Embryonic facial prominence (tissue), 1 donor: ENCODE measurements at regions not wholly inside any gene's neighbourhood (a gene's known extent, or its start where the extent isn't known, plus 50 kb on each side); places are given as distances from the start of the nearest gene placed in this dataset.

Experiments
- DNase-seq: peaks from one replicate; pipeline ENCODE4 v3.0.0-alpha.2; 2016; ENCODE audit errors: extremely low spot score

- no peak for DNase-seq
These were observed 138.6 kb downstream of the C5orf15 start for GRCh38 chr5:133829786-133830185.

DNA sequence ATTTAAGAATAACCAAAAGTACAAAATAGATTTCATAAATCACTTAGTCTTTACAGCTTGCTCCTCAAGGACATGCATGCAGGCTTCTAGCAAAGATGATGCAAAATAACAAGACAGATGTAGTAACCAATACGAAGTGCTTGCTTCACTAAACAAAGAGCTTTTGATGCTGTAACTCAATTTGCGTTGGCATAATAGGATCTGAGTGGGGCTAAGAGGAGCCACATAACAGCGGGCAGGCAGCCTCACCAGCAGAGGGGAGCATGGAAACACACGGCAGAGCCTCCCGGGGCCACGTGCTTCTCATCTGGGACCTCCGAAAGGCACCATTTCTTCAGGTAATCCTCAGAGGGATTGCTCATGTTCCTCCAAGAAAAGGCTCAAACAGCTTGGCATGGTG lies 139.7 kb downstream of the C5orf15 start:
- no peak for DNase-seq

GRCh38 chr5:133827830-133828229 lies 140.6 kb downstream of the C5orf15 start:
- DNase-seq: no peak

DNA sequence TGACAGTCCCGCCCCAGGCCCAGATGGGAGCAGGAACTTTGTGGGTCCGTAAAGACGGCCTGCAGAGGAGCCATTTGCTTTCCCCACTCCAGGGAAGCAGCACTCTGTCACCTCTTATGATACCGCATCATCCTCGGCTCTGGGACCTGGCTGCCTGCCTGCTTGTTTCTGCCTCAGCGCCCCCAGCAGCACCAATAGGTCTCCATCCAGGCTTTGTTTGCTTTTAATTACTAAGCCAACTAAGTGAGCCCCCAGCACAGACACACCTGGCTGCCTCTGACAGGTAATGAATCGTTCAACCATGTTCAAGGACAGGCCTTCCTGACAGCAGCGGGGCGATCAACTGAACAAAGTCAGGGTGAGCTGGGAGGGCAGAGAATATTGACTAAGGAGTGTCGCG lies 141.4 kb downstream of the C5orf15 start:
- DNase-seq: no peak

- no peak for DNase-seq
These were observed 142.7 kb downstream of the C5orf15 start for GRCh38 chr5:133825631-133826289.

DNA sequence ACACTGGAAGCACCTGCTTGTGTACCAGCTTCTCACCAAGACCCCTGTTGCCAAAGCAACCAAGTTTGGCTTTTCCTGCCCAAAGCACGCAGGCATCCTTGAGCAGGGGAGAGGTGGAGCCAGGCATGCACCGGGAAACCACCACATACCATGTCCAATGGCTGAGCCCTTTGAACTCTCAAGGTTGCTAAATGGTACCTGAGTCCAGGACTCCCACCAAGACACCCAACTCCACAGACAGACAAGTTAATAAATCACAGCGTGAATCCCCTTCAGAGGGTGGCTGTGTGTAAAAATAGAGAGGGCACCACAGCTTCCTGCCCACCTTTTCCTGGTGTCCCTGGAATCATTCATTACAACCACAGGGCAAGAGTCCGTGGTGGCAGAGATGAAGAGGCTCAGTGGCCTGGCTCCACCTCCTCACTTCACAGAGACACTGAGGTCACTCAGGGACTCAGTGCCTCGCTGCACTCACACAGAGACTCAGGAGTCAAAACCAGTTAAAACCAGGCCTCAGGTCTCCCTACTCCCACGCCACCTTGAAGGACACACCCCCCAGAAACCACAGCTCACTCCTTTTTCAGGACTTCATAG lies 143.7 kb downstream of the C5orf15 start:
- DNase-seq: no peak

DNA sequence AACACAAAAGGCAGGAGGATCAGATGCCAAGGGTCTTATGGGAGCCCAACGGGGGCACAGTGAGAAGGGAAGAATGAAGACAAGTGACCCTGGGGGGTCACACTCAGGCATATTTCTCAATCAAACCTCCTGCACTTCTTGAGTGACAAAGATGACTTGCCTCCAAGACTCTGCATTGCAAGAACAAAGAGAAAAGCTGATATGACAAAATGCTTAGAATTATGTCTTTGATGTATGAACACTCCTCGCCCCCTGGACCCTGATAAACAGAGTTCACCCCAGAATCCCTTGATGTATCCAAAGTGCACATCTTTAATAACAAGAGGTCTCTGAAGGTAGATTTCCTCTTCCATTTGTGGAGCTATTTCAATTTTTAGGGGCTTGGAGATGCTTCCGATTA lies 146.5 kb downstream of the C5orf15 start:
- no peak for DNase-seq

- no peak for DNase-seq
These were observed 147.1 kb downstream of the C5orf15 start for GRCh38 chr5:133821311-133821741.

- no peak for DNase-seq
These were observed 147.9 kb downstream of the C5orf15 start for GRCh38 chr5:133820507-133820906.

DNA sequence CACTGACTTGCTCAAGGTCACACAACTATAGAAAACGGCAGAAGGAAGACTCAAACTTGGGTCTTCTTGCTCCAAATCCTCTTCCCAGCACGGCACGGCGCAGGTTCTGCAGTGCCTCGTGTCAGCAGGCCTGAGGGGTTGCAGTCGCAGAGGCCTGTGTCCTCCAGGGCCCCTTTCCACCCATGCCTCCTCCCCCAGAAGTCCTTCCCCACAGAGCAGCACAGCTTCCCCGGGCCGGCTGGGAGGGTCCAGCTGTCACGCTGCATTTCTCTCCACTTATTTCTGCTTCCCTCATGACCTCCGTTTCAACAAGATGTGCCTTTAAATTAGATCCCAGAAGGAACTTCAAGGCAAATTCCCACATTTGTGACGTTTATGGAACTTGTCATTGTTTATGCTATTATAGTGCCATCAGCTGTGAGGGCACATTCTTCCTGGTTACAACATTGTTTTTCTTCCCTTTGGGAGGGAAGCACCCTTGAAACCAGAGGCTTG lies 148.4 kb downstream of the C5orf15 start:
- DNase-seq: no peak

- DNase-seq: no peak
These were observed 149.4 kb downstream of the C5orf15 start for GRCh38 chr5:133818869-133819600.

DNA sequence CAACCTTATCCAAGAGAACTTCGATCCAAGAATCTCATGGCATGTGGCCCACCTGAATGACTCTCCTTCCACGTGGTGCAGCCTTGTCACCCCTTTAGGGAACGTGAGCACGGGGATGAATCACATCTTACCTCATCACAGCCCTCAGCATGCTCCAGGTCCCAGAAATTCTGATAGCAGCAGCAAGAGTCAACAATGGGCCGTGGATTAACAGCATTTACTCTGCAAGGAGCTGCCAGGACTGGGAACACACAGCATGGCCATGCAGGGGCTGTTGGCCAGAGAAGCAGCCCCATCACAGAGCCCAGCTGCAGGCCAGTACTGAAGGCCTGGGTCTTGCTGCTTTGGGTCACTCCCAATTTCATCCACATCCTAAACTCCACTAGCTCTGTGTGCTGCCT lies 150.4 kb downstream of the C5orf15 start:
- no peak for DNase-seq

- DNase-seq: no peak
These were observed 151.0 kb downstream of the C5orf15 start for GRCh38 chr5:133817456-133817855.

DNA sequence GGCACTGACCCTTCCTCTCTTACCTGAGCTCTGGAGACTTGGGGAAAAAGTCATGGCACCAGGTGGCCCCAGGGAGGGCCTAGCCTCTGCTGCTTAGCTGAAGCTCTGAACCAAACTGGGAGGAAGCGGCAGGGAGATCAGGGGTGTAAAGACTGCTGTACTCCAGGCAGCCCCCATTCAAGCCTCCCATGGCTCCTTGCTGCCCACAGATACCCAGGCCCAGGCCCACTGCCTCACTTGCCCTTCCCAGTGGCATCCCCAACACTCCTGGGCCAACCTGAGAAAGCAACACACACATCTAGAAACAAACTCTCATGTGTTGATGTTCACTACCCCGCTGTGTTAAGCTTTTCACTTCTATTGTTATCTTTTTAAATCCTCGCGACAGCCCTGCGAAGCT lies 151.6 kb downstream of the C5orf15 start:
- DNase-seq: no peak

GRCh38 chr5:133814152-133814551 lies 154.3 kb downstream of the C5orf15 start:
- no peak for DNase-seq

GRCh38 chr5:133811168-133811567 lies 157.3 kb downstream of the C5orf15 start:
- DNase-seq: no peak

- no peak for DNase-seq
These were observed 158.6 kb downstream of the C5orf15 start for GRCh38 chr5:133809801-133810200.

DNA sequence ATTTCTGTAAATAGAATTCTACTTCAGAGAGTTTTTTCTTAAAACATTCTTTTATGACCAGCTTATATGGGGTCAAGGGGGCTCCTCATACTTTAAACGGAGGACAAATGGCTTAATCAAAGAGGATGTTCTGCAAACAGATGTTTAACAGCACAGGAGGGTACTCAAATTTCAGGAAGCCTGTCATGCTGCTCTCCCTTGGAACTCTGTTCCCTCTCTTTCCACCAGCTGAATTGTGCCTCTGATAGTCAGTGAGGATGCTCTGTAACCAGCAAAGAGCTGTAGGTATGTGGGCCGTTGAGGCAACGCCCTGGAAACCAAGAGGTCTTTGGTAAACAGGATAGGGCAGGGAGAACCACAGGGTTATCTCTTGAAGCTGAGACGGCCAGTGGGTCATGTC lies 161.1 kb downstream of the C5orf15 start:
- no peak for DNase-seq

DNA sequence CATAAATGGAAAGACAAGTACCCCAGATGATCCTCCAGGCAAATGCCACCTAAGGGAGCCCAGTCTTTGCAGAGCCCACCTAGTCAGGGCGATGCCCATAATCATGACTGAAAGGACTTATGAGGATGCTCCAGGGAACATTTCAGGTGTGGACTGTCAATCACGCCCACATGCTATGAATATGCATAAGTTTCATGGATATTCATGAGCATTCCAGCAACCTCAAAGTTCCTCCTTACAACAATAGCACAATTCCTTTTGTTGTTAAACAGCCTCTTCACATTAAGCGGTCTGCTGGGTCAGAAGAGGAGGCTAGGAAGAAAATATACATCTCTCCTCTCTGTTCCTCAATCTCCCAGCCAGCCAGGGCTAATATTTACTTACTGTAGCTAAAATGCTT lies 161.6 kb downstream of the C5orf15 start:
- no peak for DNase-seq

DNA sequence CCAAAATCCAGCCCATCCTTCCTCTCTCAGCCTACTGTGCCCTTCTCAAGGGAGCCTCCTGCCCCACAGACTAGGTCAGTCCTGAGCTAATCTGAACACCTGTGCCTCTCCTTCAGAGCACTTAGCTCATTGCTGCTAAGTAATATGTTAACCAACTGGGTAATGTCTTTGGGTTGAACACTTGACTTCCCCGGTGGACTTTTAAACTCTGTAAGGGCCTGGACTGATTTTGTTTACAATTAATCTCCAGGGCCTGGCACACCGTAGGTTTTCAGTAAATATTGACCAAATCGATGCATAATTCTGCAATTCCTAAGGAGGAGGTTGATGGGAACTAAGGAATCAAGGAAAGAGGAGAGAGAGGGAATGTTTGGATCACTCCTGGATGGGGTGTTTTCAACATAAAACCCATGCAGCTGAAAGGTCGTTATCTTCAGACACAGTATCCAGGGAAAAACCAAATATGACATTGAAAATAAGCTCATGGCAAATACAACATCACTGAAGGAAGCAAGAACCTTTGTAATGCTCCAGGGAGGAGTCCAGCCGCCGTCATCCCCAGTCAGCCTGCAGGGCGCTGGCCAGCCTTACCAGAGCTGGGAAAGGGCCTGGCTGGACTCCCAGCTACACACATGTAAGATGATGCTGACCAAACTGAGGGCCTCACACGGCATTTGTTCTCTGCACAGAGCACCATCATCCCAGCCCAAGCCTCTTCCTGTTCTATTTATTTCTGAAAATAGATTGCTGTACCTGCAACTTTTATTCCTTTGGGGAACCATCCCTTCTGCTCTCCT lies 166.3 kb downstream of the C5orf15 start:
- DNase-seq: no peak

- DNase-seq: no peak
These were observed 167.0 kb downstream of the C5orf15 start for GRCh38 chr5:133801431-133801830.

DNA sequence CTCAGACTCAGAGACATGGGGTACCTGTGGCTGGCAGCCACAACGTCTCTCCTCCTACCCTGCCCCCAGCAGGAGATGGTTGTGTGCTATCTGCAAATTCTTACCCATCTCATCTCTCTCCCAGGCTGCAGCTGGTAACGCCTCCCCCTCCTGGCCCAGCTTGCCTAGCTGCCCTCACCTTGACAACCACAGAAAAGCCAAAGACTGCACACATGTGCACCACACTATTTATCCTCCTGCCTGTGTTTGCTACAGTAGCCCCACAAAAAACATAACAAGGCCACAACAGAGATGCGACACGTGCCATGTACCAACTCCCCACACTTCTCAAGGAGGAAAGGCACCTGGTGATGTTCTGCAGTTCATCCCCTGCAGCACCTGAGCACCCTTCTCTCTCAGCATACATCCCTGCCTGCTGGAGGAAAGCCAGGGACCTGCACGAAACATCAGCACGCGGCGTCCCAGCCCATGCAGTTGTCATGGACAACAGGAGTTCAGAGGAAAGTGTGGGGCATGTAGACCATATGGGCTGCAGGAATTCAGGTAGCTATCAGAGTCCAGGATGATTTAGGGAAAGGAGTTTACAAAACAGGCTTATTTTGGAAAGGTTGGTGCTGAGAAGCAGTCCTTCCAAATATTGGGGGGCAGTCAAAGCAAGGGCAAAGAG lies 168.7 kb downstream of the C5orf15 start:
- DNase-seq: no peak
